MCF 10A (cell line): ENCODE measurements at regions not wholly inside any gene's neighbourhood (a gene's known extent, or its start where the extent isn't known, plus 50 kb on each side); places are given as distances from the start of the nearest gene placed in this dataset.
"Not testable (repeated sequence)": the region's sequence is repeated elsewhere in the genome, so short reads cannot be mapped to it uniquely, and the experiment has no call there.

Experiments used
- BruUV-seq: library from RNA; stranded (reverse); fragments of 400-500 nt; replicated peaks from 2 replicates; lab custom pipeline; 2021; lab: Mats Ljungman, UMichigan
- CTCF ChIA-PET: fragments of 300-600 bp; sonication (Branson Sonifier 250); formaldehyde crosslinking; extraction: SDS; loops from one replicate; lab custom pipeline; 2021; ENCODE audit warnings: antibody characterized with exemption, inconsistent platforms; lab: Yijun Ruan, JAX
- POLR2A ChIA-PET: fragments of 300-600, 350-650 bp; sonication (Branson Sonifier 250); formaldehyde crosslinking; extraction: SDS; loops from one replicate; lab custom pipeline; 2020; ENCODE audit warnings: antibody characterized with exemption, inconsistent platforms; lab: Yijun Ruan, JAX
- DNase-seq: peaks from one replicate; pipeline ENCODE4 v3.0.0-alpha.2; 2018; ENCODE audit not compliant: unreplicated experiment
- H3K27ac Mint-ChIP-seq: one replicate; pipeline ENCODE4 v1.8.0; 2022; ENCODE audit warnings: mild to moderate bottlenecking, low read depth, mixed read lengths; ENCODE audit not compliant: unreplicated experiment
- H3K27me3 Mint-ChIP-seq: one replicate; pipeline ENCODE4 v1.8.0; 2022; ENCODE audit warnings: mixed read lengths; ENCODE audit not compliant: insufficient read depth, unreplicated experiment
- H3K36me3 Mint-ChIP-seq: one replicate; pipeline ENCODE4 v1.8.0; 2022; ENCODE audit warnings: mild to moderate bottlenecking, moderate library complexity, mixed read lengths; ENCODE audit not compliant: insufficient read depth, unreplicated experiment
- H3K4me1 Mint-ChIP-seq: one replicate; pipeline ENCODE4 v1.8.0; 2022; ENCODE audit warnings: mixed read lengths; ENCODE audit not compliant: insufficient read depth, unreplicated experiment
- H3K4me3 Mint-ChIP-seq: one replicate; pipeline ENCODE4 v1.8.0; 2022; ENCODE audit warnings: mild to moderate bottlenecking, moderate library complexity, mixed read lengths; ENCODE audit not compliant: unreplicated experiment
- H3K9me3 Mint-ChIP-seq: one replicate; pipeline ENCODE4 v1.8.0; 2022; ENCODE audit warnings: mixed read lengths; ENCODE audit not compliant: unreplicated experiment
- intact Hi-C: fragments of 100-400 bp; cut with micrococcal nuclease; formaldehyde crosslinking; loops from 2 replicates; pipeline ENCODE4 v1.14.1; 2022
- TF ChIP-seq, protein P1 (sequence below): fragments of 200-600 bp; IDR thresholded peaks from one replicate; pipeline ENCODE4 v1.8.0; 2022; ENCODE audit warnings: antibody characterized with exemption, mild to moderate bottlenecking; ENCODE audit not compliant: unreplicated experiment

DNA sequence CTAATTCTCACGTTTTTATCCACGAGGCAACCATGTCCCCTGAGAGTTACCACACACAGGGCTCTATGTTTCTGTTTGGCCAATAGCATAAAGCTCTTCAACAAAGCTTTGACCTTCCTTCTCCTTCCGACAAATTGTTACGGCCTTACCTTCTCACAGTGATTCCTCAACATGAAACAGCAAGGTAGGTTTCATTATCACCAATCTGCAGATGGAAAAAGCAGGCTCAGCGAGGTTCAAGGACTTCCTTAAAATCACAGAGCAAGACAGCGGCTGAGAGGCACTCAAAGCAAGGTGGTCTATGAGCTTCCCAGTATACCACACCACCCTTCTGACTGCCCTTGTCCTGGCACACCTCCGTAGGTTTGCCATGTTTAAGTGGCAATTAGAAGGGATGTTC lies 360.0 kb downstream of the CD83 start:
- Mint-ChIP-seq H3K36me3 (no peaks in the 10 kb centered on the region), H3K9me3 (peaks cover 8% of the 10 kb centered on the region), H3K27me3 (no peaks in the 10 kb centered on the region), H3K27ac (no peak overlapping the region), H3K4me3 (no peak overlapping the region), H3K4me1 (no peaks in the 10 kb centered on the region)
- BruUV-seq = no TSS peak
- ChIA-PET CTCF (interaction anchor here (0.6 kb wide), 1 partner anchor 41 kb away, joined by 3 read pairs; no protein-coding TSS in a partner anchor), POLR2A (interaction anchor here (0.5 kb wide), 2 partner anchors 216 to 222 kb away, joined by 3 read pairs; no protein-coding TSS in a partner anchor)
- intact Hi-C loops = no loop called here
- TF ChIP-seq, protein P1, sequence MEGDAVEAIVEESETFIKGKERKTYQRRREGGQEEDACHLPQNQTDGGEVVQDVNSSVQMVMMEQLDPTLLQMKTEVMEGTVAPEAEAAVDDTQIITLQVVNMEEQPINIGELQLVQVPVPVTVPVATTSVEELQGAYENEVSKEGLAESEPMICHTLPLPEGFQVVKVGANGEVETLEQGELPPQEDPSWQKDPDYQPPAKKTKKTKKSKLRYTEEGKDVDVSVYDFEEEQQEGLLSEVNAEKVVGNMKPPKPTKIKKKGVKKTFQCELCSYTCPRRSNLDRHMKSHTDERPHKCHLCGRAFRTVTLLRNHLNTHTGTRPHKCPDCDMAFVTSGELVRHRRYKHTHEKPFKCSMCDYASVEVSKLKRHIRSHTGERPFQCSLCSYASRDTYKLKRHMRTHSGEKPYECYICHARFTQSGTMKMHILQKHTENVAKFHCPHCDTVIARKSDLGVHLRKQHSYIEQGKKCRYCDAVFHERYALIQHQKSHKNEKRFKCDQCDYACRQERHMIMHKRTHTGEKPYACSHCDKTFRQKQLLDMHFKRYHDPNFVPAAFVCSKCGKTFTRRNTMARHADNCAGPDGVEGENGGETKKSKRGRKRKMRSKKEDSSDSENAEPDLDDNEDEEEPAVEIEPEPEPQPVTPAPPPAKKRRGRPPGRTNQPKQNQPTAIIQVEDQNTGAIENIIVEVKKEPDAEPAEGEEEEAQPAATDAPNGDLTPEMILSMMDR = no peak
- DNase-seq = no peak

DNA sequence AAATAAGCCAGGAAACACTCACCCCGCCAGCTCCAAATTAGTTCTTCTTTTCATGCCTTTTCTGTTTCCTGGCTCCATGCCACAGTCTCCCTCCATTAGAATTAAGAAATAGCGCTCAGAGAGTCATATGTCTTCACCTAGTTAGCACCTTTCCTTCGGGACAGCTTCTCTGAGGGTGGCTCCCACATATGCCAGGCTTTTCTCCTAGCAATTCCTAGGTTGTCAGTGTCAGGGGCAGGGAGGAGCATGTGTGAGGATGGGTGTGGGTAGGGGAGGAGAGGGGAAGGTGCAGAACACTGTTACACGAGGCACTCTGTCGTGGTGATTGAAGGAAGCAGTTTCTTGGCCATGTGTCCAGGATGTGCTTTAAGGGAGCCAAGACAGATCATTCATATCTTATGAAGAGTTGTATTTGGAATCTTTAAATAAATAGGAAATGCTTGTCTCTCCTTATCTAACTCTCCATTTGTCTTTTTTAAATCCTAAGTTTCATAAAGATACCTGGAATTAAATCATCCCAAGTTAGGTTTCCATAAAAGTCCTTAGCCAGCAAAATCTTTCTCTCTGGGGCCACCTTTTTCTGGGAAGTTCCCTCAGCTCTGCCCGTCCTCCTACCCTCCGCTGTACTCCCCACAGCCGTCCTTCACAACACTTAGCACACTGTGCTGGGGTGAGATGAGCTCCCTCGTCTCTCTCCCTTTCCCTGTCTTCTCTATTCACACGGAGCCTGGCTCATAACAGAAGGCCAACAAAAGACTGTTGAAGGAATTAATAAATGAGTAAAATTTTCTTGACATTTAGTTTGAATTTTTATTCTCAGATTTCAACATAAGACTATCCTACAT lies 361.0 kb downstream of the CD83 start:
- intact Hi-C loops = no loop called here
- Mint-ChIP-seq H3K4me3 (no peak overlapping the region), H3K36me3 (no peaks in the 10 kb centered on the region), H3K9me3 (peaks cover 8% of the 10 kb centered on the region), H3K27ac (no peak overlapping the region), H3K27me3 (no peaks in the 10 kb centered on the region), H3K4me1 (no peaks in the 10 kb centered on the region)
- BruUV-seq = no TSS peak
- POLR2A ChIA-PET = interaction anchor here (0.5 to 0.6 kb wide), 2 partner anchors 9 to 218 kb away, joined by 3 read pairs; no protein-coding TSS in a partner anchor
- no peak for DNase-seq
- CTCF ChIA-PET = interaction anchor here (0.6 kb wide), 1 partner anchor 40 kb away, joined by 3 read pairs; no protein-coding TSS in a partner anchor
- TF ChIP-seq, protein P1 = no peak

DNA sequence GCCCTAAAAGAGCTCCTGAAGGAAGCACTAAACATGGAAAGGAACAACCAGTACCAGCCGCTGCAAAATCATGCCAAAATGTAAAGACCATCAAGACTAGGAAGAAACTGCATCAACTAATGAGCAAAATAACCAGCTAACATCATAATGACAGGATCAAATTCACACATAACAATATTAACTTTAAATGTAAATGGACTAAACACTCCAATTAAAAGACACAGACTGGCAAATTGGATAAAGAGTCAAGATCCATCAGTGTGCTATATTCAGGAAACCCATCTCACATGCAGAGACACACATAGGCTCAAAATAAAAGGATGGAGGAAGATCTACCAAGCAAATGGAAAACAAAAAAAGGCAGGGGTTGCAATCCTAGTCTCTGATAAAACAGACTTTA lies 364.4 kb downstream of the CD83 start:
- DNase-seq, H3K9me3 Mint-ChIP-seq, BruUV-seq, H3K4me3 Mint-ChIP-seq, H3K27ac Mint-ChIP-seq, intact Hi-C loops, POLR2A ChIA-PET, H3K4me1 Mint-ChIP-seq, H3K27me3 Mint-ChIP-seq, H3K36me3 Mint-ChIP-seq, CTCF ChIA-PET: not testable (repeated sequence)

DNA sequence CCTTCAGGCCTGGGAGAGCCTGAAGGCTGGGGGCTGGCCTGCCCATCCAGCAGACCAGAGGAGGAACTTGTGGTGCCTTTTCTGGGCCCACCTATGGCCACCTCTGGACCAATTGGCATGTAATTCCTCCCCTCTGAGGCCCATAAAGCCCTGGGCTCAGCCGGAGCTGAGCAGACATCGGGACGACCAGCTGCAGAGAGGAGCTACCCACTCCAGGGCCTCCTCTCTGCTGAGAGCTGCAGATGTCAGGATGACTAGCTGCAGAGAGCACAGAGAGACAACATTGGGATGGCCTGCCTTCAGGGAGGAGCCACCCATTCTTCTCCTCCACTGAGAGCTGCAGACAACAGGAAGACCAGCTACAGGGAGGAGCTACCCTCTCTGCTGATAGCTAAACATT lies 370.1 kb downstream of the CD83 start:
- no peaks in the 10 kb centered on the region for H3K4me1 Mint-ChIP-seq
- CTCF ChIA-PET = interaction anchor here (0.7 kb wide), 1 partner anchor 156 kb away, joined by 3 read pairs; no protein-coding TSS in a partner anchor

More for the DNA sequence above, 370.1 kb downstream of the CD83 start:
- POLR2A ChIA-PET = interaction anchor here (1.1 kb wide), 1 partner anchor 20 kb away, joined by 3 read pairs; no protein-coding TSS in a partner anchor
- intact Hi-C loops = no loop called here
- H3K4me3 Mint-ChIP-seq = no peak overlapping the region
- H3K27ac Mint-ChIP-seq = no peak overlapping the region
- TF ChIP-seq, protein P1 = no peak
- no peaks in the 10 kb centered on the region for H3K9me3 Mint-ChIP-seq
- no peak for DNase-seq
- BruUV-seq = no TSS peak
- H3K27me3 Mint-ChIP-seq = no peaks in the 10 kb centered on the region
- no peaks in the 10 kb centered on the region for H3K36me3 Mint-ChIP-seq
